CD8-positive, alpha-beta memory T cell (primary cell): ENCODE measurements at regions not wholly inside any gene's neighbourhood (a gene's known extent, or its start where the extent isn't known, plus 50 kb on each side); places are given as distances from the start of the nearest gene placed in this dataset.

Experiments used
- CTCF ChIA-PET: fragments of 350-600 bp; sonication (Branson Sonifier 250); formaldehyde crosslinking; loops from one replicate; lab custom pipeline; 2021; ENCODE audit warnings: antibody characterized with exemption; lab: Charles Lee
- POLR2A ChIA-PET: fragments of 350-600 bp; sonication (Branson Sonifier 250); formaldehyde crosslinking; loops from one replicate; lab custom pipeline; 2021; ENCODE audit warnings: antibody characterized with exemption; lab: Charles Lee
- DNase-seq, 5 donors: peaks; one replicate each; pipeline versions ENCODE4 v3.0.0 to v3.0.0-alpha.2; 2020 to 2022; ENCODE audit warnings: mixed read lengths in 1 of 5
- H3K27ac ChIP-seq: one replicate; pipeline ENCODE4 v1.7.0; 2013; ENCODE audit warnings: low read depth, mild to moderate bottlenecking, low read length, moderate library complexity
- H3K27me3 ChIP-seq: 2 replicates; pipeline ENCODE4 v1.7.0; 2013; ENCODE audit warnings: low read length, mild to moderate bottlenecking; ENCODE audit not compliant: insufficient read depth, poor library complexity, severe bottlenecking
- H3K36me3 ChIP-seq: 2 replicates; pipeline ENCODE4 v1.7.0; 2013; ENCODE audit warnings: mild to moderate bottlenecking, low read length, moderate library complexity; ENCODE audit not compliant: insufficient read depth
- H3K4me1 ChIP-seq: 2 replicates; pipeline ENCODE4 v1.7.0; 2013; ENCODE audit warnings: mild to moderate bottlenecking, low read length, moderate library complexity; ENCODE audit not compliant: insufficient read depth
- H3K4me3 ChIP-seq: 2 replicates; pipeline ENCODE4 v1.7.0; 2013; ENCODE audit warnings: mild to moderate bottlenecking, low read length
- H3K9me3 ChIP-seq: 2 replicates; pipeline ENCODE4 v1.7.0; 2013; ENCODE audit warnings: mild to moderate bottlenecking, low read length
- H3K27ac Mint-ChIP-seq, 8 donors: one replicate each; pipeline ENCODE4 v1.8.0; 2020 to 2021; ENCODE audit warnings: mixed read lengths in 8 of 8, mild to moderate bottlenecking in 6 of 8, inconsistent platforms in 3 of 8, moderate library complexity in 3 of 8
- H3K27me3 Mint-ChIP-seq, 2 donors: one replicate each; pipeline ENCODE4 v1.8.0; 2020 to 2021; ENCODE audit warnings: mixed read lengths in 2 of 2, mild to moderate bottlenecking in 1 of 2, moderate library complexity in 1 of 2
- H3K36me3 Mint-ChIP-seq, 3 donors: one replicate each; pipeline ENCODE4 v1.8.0; 2020 to 2021; ENCODE audit warnings: mixed read lengths in 3 of 3, inconsistent platforms in 1 of 3, mild to moderate bottlenecking in 1 of 3
- H3K4me1 Mint-ChIP-seq, 3 donors: one replicate each; pipeline ENCODE4 v1.8.0; 2020 to 2021; ENCODE audit warnings: mixed read lengths in 3 of 3, inconsistent platforms in 1 of 3, mild to moderate bottlenecking in 1 of 3
- H3K4me3 Mint-ChIP-seq, 7 donors: one replicate each; pipeline ENCODE4 v1.8.0; 2020 to 2021; ENCODE audit warnings: mixed read lengths in 7 of 7, mild to moderate bottlenecking in 6 of 7, moderate library complexity in 4 of 7, inconsistent platforms in 2 of 7
- H3K9me3 Mint-ChIP-seq, 5 donors: one replicate each; pipeline ENCODE4 v1.8.0; 2020 to 2022; ENCODE audit warnings: mixed read lengths in 5 of 5, mild to moderate bottlenecking in 3 of 5, moderate library complexity in 2 of 5, inconsistent platforms in 1 of 5

- no peak overlapping the region for H3K4me3 Mint-ChIP-seq
- ChIA-PET CTCF (no interaction called here), POLR2A (no interaction called here)
- Histone ChIP-seq H3K27me3 (no peaks in the 10 kb centered on the region), H3K27ac (no peak overlapping the region), H3K9me3 (no peaks in the 10 kb centered on the region), H3K36me3 (no peaks in the 10 kb centered on the region), H3K4me1 (no peaks in the 10 kb centered on the region), H3K4me3 (no peak overlapping the region)
- no peak for DNase-seq
- H3K27me3 Mint-ChIP-seq, result no peaks in the 10 kb centered on the region
- H3K27ac Mint-ChIP-seq, result no peak overlapping the region
- H3K4me1 Mint-ChIP-seq, result no peaks in the 10 kb centered on the region
- no peaks in the 10 kb centered on the region for H3K36me3 Mint-ChIP-seq
- no peaks in the 10 kb centered on the region for H3K9me3 Mint-ChIP-seq
Measured at GRCh38 chr11:109862835-109863234, 230.4 kb upstream of the ZC3H12C start.

GRCh38 chr11:109864151-109864661 lies 229.0 kb upstream of the ZC3H12C start:
- no peak overlapping the region for H3K27ac Mint-ChIP-seq
- no peaks in the 10 kb centered on the region for H3K36me3 Mint-ChIP-seq
- DNase-seq, result no peak
- no peak overlapping the region for H3K4me3 Mint-ChIP-seq
- Histone ChIP-seq H3K27me3 (no peaks in the 10 kb centered on the region), H3K4me1 (no peaks in the 10 kb centered on the region), H3K27ac (no peak overlapping the region), H3K4me3 (no peak overlapping the region), H3K9me3 (no peaks in the 10 kb centered on the region), H3K36me3 (no peaks in the 10 kb centered on the region)
- ChIA-PET CTCF (no interaction called here), POLR2A (no interaction called here)
- no peaks in the 10 kb centered on the region for H3K9me3 Mint-ChIP-seq
- H3K4me1 Mint-ChIP-seq, result no peaks in the 10 kb centered on the region
- no peaks in the 10 kb centered on the region for H3K27me3 Mint-ChIP-seq

- no peak overlapping the region for H3K4me3 ChIP-seq
- Mint-ChIP-seq H3K4me1 (no peaks in the 10 kb centered on the region), H3K27me3 (no peaks in the 10 kb centered on the region), H3K36me3 (no peaks in the 10 kb centered on the region), H3K27ac (no peak overlapping the region), H3K9me3 (no peaks in the 10 kb centered on the region), H3K4me3 (no peak overlapping the region)
- no peaks in the 10 kb centered on the region for H3K27me3 ChIP-seq
- no peaks in the 10 kb centered on the region for H3K9me3 ChIP-seq
- no peaks in the 10 kb centered on the region for H3K4me1 ChIP-seq
- ChIA-PET POLR2A (no interaction called here), CTCF (no interaction called here)
- DNase-seq, result no peak
- no peak overlapping the region for H3K27ac ChIP-seq
- no peaks in the 10 kb centered on the region for H3K36me3 ChIP-seq
Measured at GRCh38 chr11:109864834-109865547, 228.2 kb upstream of the ZC3H12C start.

- no peak overlapping the region for H3K4me3 Mint-ChIP-seq
- no peaks in the 10 kb centered on the region for H3K27me3 Mint-ChIP-seq
- peaks cover 0 to 4% (median 0%) of the 10 kb centered on the region in 5 donors for H3K9me3 Mint-ChIP-seq
- Histone ChIP-seq H3K4me3 (no peak overlapping the region), H3K9me3 (no peaks in the 10 kb centered on the region), H3K27ac (no peak overlapping the region), H3K27me3 (no peaks in the 10 kb centered on the region), H3K4me1 (no peaks in the 10 kb centered on the region), H3K36me3 (no peaks in the 10 kb centered on the region)
- ChIA-PET CTCF (no interaction called here), POLR2A (no interaction called here)
- H3K36me3 Mint-ChIP-seq, result no peaks in the 10 kb centered on the region
- DNase-seq, result no peak
- no peak overlapping the region for H3K27ac Mint-ChIP-seq
- no peaks in the 10 kb centered on the region for H3K4me1 Mint-ChIP-seq
Measured at GRCh38 chr11:109865548-109866186, 227.5 kb upstream of the ZC3H12C start.

- no peaks in the 10 kb centered on the region for H3K36me3 Mint-ChIP-seq
- POLR2A ChIA-PET, result no interaction called here
- H3K4me3 Mint-ChIP-seq, result no peak overlapping the region
- no peaks in the 10 kb centered on the region for H3K9me3 ChIP-seq
- H3K27me3 Mint-ChIP-seq, result no peaks in the 10 kb centered on the region
- H3K4me1 Mint-ChIP-seq, result no peaks in the 10 kb centered on the region
- no peak for DNase-seq
- CTCF ChIA-PET, result no interaction called here
- H3K4me1 ChIP-seq, result no peaks in the 10 kb centered on the region
- H3K36me3 ChIP-seq, result no peaks in the 10 kb centered on the region
- peaks cover 0 to 4% (median 0%) of the 10 kb centered on the region in 5 donors for H3K9me3 Mint-ChIP-seq
- no peak overlapping the region for H3K4me3 ChIP-seq
- H3K27me3 ChIP-seq, result no peaks in the 10 kb centered on the region
- no peak overlapping the region for H3K27ac ChIP-seq
- H3K27ac Mint-ChIP-seq, result no peak overlapping the region
Measured at GRCh38 chr11:109867784-109868183, 225.4 kb upstream of the ZC3H12C start.

- Mint-ChIP-seq H3K4me3 (no peak overlapping the region), H3K27ac (no peak overlapping the region), H3K27me3 (no peaks in the 10 kb centered on the region), H3K9me3 (peaks cover 0 to 4% (median 0%) of the 10 kb centered on the region in 5 donors), H3K4me1 (no peaks in the 10 kb centered on the region), H3K36me3 (no peaks in the 10 kb centered on the region)
- H3K36me3 ChIP-seq, result no peaks in the 10 kb centered on the region
- H3K4me1 ChIP-seq, result no peaks in the 10 kb centered on the region
- H3K27ac ChIP-seq, result no peak overlapping the region
- no peak overlapping the region for H3K4me3 ChIP-seq
- no peaks in the 10 kb centered on the region for H3K27me3 ChIP-seq
- CTCF ChIA-PET, result no interaction called here
- no peak for DNase-seq
- POLR2A ChIA-PET, result no interaction called here
- no peaks in the 10 kb centered on the region for H3K9me3 ChIP-seq
Measured at GRCh38 chr11:109869536-109869935, 223.7 kb upstream of the ZC3H12C start.

- no peak overlapping the region for H3K4me3 Mint-ChIP-seq
- no peaks in the 10 kb centered on the region for H3K36me3 ChIP-seq
- H3K9me3 Mint-ChIP-seq, result peaks cover 0 to 4% (median 0%) of the 10 kb centered on the region in 5 donors
- H3K27ac Mint-ChIP-seq, result no peak overlapping the region
- H3K4me3 ChIP-seq, result no peak overlapping the region
- H3K4me1 ChIP-seq, result no peaks in the 10 kb centered on the region
- no peak overlapping the region for H3K27ac ChIP-seq
- no peaks in the 10 kb centered on the region for H3K36me3 Mint-ChIP-seq
- no peaks in the 10 kb centered on the region for H3K27me3 Mint-ChIP-seq
- ChIA-PET CTCF (no interaction called here), POLR2A (no interaction called here)
- no peaks in the 10 kb centered on the region for H3K4me1 Mint-ChIP-seq
- H3K9me3 ChIP-seq, result no peaks in the 10 kb centered on the region
- no peaks in the 10 kb centered on the region for H3K27me3 ChIP-seq
- DNase-seq, result no peak
Measured at GRCh38 chr11:109870297-109870696, 222.9 kb upstream of the ZC3H12C start.

- no peaks in the 10 kb centered on the region for H3K36me3 ChIP-seq
- Mint-ChIP-seq H3K4me1 (no peaks in the 10 kb centered on the region), H3K27ac (no peak overlapping the region), H3K9me3 (peaks cover 0 to 2% (median 0%) of the 10 kb centered on the region in 5 donors), H3K27me3 (no peaks in the 10 kb centered on the region), H3K4me3 (no peak overlapping the region), H3K36me3 (no peaks in the 10 kb centered on the region)
- H3K4me1 ChIP-seq, result no peaks in the 10 kb centered on the region
- ChIA-PET CTCF (no interaction called here), POLR2A (no interaction called here)
- no peaks in the 10 kb centered on the region for H3K9me3 ChIP-seq
- no peak for DNase-seq
- H3K4me3 ChIP-seq, result no peak overlapping the region
- no peak overlapping the region for H3K27ac ChIP-seq
- no peaks in the 10 kb centered on the region for H3K27me3 ChIP-seq
Measured at GRCh38 chr11:109877043-109877442, 216.1 kb upstream of the ZC3H12C start.
